Esophagus squamous epithelium (tissue), 5 donors: ENCODE measurements at regions not wholly inside any gene's neighbourhood (a gene's known extent, or its start where the extent isn't known, plus 50 kb on each side); places are given as distances from the start of the nearest gene placed in this dataset.
A peak's percentile ranks its signal among the peaks of the same experiment; 100 is the strongest.

ENCODE experiments used
- DNase-seq: peaks from one replicate; lab custom pipeline; 2025; lab: John Stamatoyannopoulos, UW
- H3K27ac ChIP-seq, 4 donors: fragments of 200-600 bp; sonication (generic); one replicate each; pipeline ENCODE4 v1.5.1; 2016 to 2019; ENCODE audit warnings: mild to moderate bottlenecking in 1 of 4
- H3K27me3 ChIP-seq, 4 donors: fragments of 200-600 bp; sonication (generic); 1 replicate in 3 of 4; 2 replicates in 1 of 4; pipeline versions ENCODE4 v1.5.1 to v1.6.0; 2017 to 2021; ENCODE audit warnings: antibody characterized with exemption in 1 of 4
- H3K36me3 ChIP-seq, 3 donors: fragments of 200-600 bp; sonication (generic); one replicate each; pipeline ENCODE4 v1.5.1; 2016 to 2019
- H3K4me1 ChIP-seq, 3 donors: fragments of 200-600 bp; sonication (generic); one replicate each; pipeline ENCODE4 v1.5.1; 2017 to 2019
- H3K4me3 ChIP-seq, 4 donors: fragments of 200-600 bp; sonication (generic); 1 replicate in 3 of 4; 2 replicates in 1 of 4; pipeline ENCODE4 v1.5.1; 2016 to 2019; ENCODE audit warnings: mild to moderate bottlenecking in 2 of 4, moderate library complexity in 1 of 4
- H3K9me3 ChIP-seq, 3 donors: fragments of 200-600 bp; sonication (generic); one replicate each; pipeline ENCODE4 v1.5.1; 2016 to 2019
- CTCF ChIP-seq, 6 experiments: fragments of 450-650 bp in 4 of 6; fragments of 200-600 bp in 2 of 6; sonication (generic) in 2 of 6; IDR thresholded peaks; one replicate each; pipeline ENCODE4 v1.5.1; 2016 to 2019; ENCODE audit warnings: antibody characterized with exemption in 6 of 6, mild to moderate bottlenecking in 4 of 6, moderate library complexity in 4 of 6
- POLR2A ChIP-seq, 4 donors: fragments of 450-650 bp; IDR thresholded peaks; one replicate each; pipeline ENCODE4 v1.6.1; 2017; ENCODE audit warnings: antibody characterized with exemption in 4 of 4, mild to moderate bottlenecking in 4 of 4, moderate library complexity in 3 of 4
- WGBS, 2 donors: methylation state at CpG; one replicate each; pipeline ENCODE4 v1.1.5; 2018; 5-methylcytosine and 5-hydroxymethylcytosine counted together
- intact Hi-C: fragments of 100-400 bp; cut with DNase I; formaldehyde crosslinking; loops from one replicate; pipeline ENCODE4 v1.15.0; 2022
- donor health status: DM: yes; HTN: yes; CAD: no.

DNA sequence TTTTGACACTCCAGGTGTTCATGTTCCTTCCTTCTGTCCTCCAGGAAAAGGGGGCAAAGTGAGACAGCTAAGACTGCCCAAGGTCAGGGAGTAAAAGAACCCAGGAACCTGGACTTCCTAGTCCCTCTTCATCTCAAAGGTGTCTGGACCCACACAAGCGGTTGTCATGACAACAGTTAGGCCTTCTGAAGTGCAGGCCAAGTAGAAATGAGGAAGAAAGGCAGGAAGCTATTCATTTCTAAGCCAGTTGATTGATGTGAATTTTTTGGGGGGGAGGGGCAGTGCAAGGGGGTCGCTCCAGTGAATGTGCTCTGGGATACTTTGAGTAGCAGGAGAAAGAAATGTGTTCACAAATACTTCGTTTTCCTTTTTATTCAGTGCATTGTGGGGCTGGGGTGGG is 114.3 kb downstream of the NAV1 start:
- intact Hi-C loops, result no loop called here

DNA sequence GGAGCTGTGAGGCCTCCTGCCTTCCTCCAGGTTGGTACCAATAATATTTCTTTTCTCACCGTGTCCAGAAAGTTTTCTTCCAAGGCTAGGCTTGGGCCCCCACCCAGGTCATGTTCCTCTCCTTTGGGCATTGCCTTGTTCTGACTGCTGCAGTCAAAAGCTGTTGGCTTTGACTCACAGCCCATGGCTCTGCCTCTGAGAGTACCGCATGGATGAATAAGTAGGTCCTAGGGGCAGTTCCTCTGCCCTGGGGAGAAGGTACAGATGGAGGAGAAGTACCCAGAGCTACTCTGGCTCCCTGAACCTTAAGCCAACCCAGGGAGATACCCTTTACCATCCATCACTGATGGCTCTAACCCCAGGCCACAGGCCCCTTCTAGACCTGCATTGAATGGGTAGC is 115.0 kb downstream of the NAV1 start:
- H3K9me3 ChIP-seq, result no peaks in the 10 kb centered on the region
- H3K4me1 ChIP-seq, result peaks cover 18 to 60% (median 26%) of the 10 kb centered on the region in 3 donors
- intact Hi-C loops, result no loop called here
- TF ChIP-seq CTCF (IDR thresholded peaks at IDR 0.05) (no peak), POLR2A (IDR thresholded peaks at IDR 0.05) (no peak)
- no peak overlapping the region for H3K4me3 ChIP-seq
- no peak for DNase-seq
- WGBS, 2 donors, result 75 to 94% methylated on average over 1 to 2 of the region's 2 CpGs
- no peaks in the 10 kb centered on the region for H3K36me3 ChIP-seq
- peaks cover 0 to 23% (median 0%) of the 10 kb centered on the region in 4 donors for H3K27me3 ChIP-seq
- H3K27ac ChIP-seq, result no peak overlapping the region

More for the DNA sequence above, 114.3 kb downstream of the NAV1 start:
- H3K4me1 ChIP-seq, result peaks cover 23 to 67% (median 28%) of the 10 kb centered on the region in 3 donors
- no peaks in the 10 kb centered on the region for H3K36me3 ChIP-seq
- DNase-seq, result no peak
- TF ChIP-seq POLR2A (IDR thresholded peaks at IDR 0.05) (no peak), CTCF (IDR thresholded peaks at IDR 0.05) (no peak)
- H3K27me3 ChIP-seq, result peaks cover 0 to 29% (median 0%) of the 10 kb centered on the region in 4 donors
- 58 to 68% methylated on average over 3 of the region's 3 CpGs for WGBS, 2 donors
- no peak overlapping the region for H3K4me3 ChIP-seq
- H3K9me3 ChIP-seq, result no peaks in the 10 kb centered on the region
- no peak overlapping the region for H3K27ac ChIP-seq

- H3K27me3 ChIP-seq, result peaks cover 0 to 12% (median 0%) of the 10 kb centered on the region in 4 donors
- peaks cover 5 to 46% (median 16%) of the 10 kb centered on the region in 3 donors for H3K4me1 ChIP-seq
- no peak for DNase-seq
- WGBS, 2 donors, result 45 to 75% methylated on average over 2 of the region's 6 CpGs
- no peak overlapping the region for H3K4me3 ChIP-seq
- H3K9me3 ChIP-seq, result no peaks in the 10 kb centered on the region
- TF ChIP-seq POLR2A (IDR thresholded peaks at IDR 0.05), result no peak
- TF ChIP-seq CTCF (IDR thresholded peaks at IDR 0.05), result no peak
- intact Hi-C loops, result no loop called here
- H3K36me3 ChIP-seq, result no peaks in the 10 kb centered on the region
- peak overlapping the region in 2 of 4 donors; percentile 22 to 57 for H3K27ac ChIP-seq
Measured at GRCh38 chr1:201655243-201655642, 116.3 kb downstream of the NAV1 start.

GRCh38 chr1:201655910-201656309 is 117.0 kb downstream of the NAV1 start:
- intact Hi-C loops, result no loop called here
- Histone ChIP-seq H3K4me3 (no peak overlapping the region), H3K4me1 (peaks cover 0 to 40% (median 11%) of the 10 kb centered on the region in 3 donors), H3K9me3 (no peaks in the 10 kb centered on the region), H3K27me3 (peaks cover 0 to 12% (median 0%) of the 10 kb centered on the region in 4 donors), H3K27ac (peak overlapping the region in 1 of 4 donors; percentile 57), H3K36me3 (no peaks in the 10 kb centered on the region)
- no peak for DNase-seq
- WGBS, 2 donors, result 71 to 74% methylated on average over 1 to 4 of the region's 4 CpGs
- TF ChIP-seq CTCF (IDR thresholded peaks at IDR 0.05), result no peak
- TF ChIP-seq POLR2A (IDR thresholded peaks at IDR 0.05), result no peak

DNA sequence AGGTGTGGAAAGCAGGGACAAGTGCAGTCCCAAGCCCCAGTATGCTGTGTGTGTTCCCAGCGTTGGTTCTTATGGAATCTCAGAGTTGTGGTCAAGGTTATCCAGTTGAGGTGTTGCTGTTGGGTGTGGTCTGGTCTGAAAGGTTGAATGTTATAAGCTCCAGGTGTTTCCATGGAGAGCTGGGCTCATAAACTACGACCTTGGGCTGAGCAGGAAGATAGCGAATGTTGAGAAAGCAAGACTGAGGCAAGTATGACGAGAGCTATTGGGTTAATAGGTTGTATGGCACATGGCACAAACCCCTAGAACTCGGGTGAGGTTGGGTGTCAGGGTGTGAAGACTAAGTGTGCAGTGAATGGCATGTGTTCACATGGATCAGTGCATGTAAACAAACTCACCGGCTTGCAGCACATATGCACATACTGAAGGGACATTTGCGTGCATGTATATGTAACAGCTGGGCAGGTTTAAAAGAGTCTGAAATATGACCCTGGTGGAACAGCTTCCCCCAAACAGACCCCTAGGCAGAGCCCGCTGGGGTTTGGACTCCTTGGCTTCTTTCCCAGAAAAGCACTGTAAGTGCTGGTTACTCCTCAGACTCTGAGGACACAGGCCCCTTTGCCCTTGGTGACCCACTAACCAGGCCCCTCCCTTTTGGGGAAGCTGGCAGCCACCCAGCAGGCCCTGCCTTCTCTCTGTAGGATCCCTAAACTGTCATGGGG is 117.5 kb downstream of the NAV1 start:
- TF ChIP-seq CTCF (IDR thresholded peaks at IDR 0.05), result no peak
- no peak for TF ChIP-seq POLR2A (IDR thresholded peaks at IDR 0.05)
- WGBS, 2 donors, result 69 to 79% methylated on average over 7 to 8 of the region's 8 CpGs
- peaks cover 0 to 6% (median 0%) of the 10 kb centered on the region in 4 donors for H3K27me3 ChIP-seq
- peaks cover 0 to 34% (median 5%) of the 10 kb centered on the region in 3 donors for H3K4me1 ChIP-seq
- H3K27ac ChIP-seq, result no peak overlapping the region
- H3K9me3 ChIP-seq, result no peaks in the 10 kb centered on the region
- no peak for DNase-seq
- no peak overlapping the region for H3K4me3 ChIP-seq
- intact Hi-C loops, result no loop called here
- no peaks in the 10 kb centered on the region for H3K36me3 ChIP-seq
